Chondrocyte (in vitro differentiated cells): ENCODE measurements at regions not wholly inside any gene's neighbourhood (a gene's known extent, or its start where the extent isn't known, plus 50 kb on each side); places are given as distances from the start of the nearest gene placed in this dataset.

Experiments used
- DNase-seq: peaks from one replicate; pipeline ENCODE4 v3.0.0; 2021; ENCODE audit warnings: mixed read lengths, low spot score
- H3K27ac Mint-ChIP-seq: one replicate; pipeline ENCODE4 v1.8.0; 2021; ENCODE audit warnings: mild to moderate bottlenecking, moderate library complexity, mixed read lengths; ENCODE audit not compliant: unreplicated experiment
- H3K27me3 Mint-ChIP-seq: 2 replicates; pipeline ENCODE4 v1.8.0; 2021; ENCODE audit warnings: low read depth, mixed read lengths
- H3K36me3 Mint-ChIP-seq: 2 replicates; pipeline ENCODE4 v1.8.0; 2021; ENCODE audit warnings: low read depth, mixed read lengths
- H3K4me1 Mint-ChIP-seq: 2 replicates; pipeline ENCODE4 v1.8.0; 2021; ENCODE audit warnings: low read depth, mild to moderate bottlenecking, mixed read lengths
- H3K4me3 Mint-ChIP-seq: one replicate; pipeline ENCODE4 v1.8.0; 2021; ENCODE audit warnings: mild to moderate bottlenecking, moderate library complexity, mixed read lengths; ENCODE audit not compliant: unreplicated experiment
- H3K9me3 Mint-ChIP-seq: 2 replicates; pipeline ENCODE4 v1.8.0; 2021; ENCODE audit warnings: low read depth, mixed read lengths
- CTCF ChIP-seq: fragments of 200-600 bp; sonication (generic); IDR thresholded peaks from 2 replicates; pipeline ENCODE4 v1.5.0; 2021; ENCODE audit warnings: antibody characterized with exemption, mild to moderate bottlenecking, moderate library complexity

- Mint-ChIP-seq H3K4me1 (no peaks in the 10 kb centered on the region), H3K27ac (no peak overlapping the region), H3K27me3 (peaks cover 11% of the 10 kb centered on the region), H3K9me3 (peaks cover 18% of the 10 kb centered on the region), H3K4me3 (no peak overlapping the region), H3K36me3 (peaks cover 2% of the 10 kb centered on the region)
- no peak for DNase-seq
- TF ChIP-seq CTCF, result no peak
Observed at GRCh38 chr2:163011000-163011399, 172.4 kb upstream of the KCNH7 start.

- no peak overlapping the region for H3K4me3 Mint-ChIP-seq
- peaks cover 7% of the 10 kb centered on the region for H3K9me3 Mint-ChIP-seq
- peaks cover 11% of the 10 kb centered on the region for H3K27me3 Mint-ChIP-seq
- no peaks in the 10 kb centered on the region for H3K4me1 Mint-ChIP-seq
- no peak overlapping the region for H3K27ac Mint-ChIP-seq
- no peaks in the 10 kb centered on the region for H3K36me3 Mint-ChIP-seq
- no peak for TF ChIP-seq CTCF
- DNase-seq, result no peak
Observed at GRCh38 chr2:163008642-163009041, 170.1 kb upstream of the KCNH7 start.

- H3K4me3 Mint-ChIP-seq, result no peak overlapping the region
- no peak for DNase-seq
- no peaks in the 10 kb centered on the region for H3K4me1 Mint-ChIP-seq
- TF ChIP-seq CTCF, result no peak
- peaks cover 4% of the 10 kb centered on the region for H3K27me3 Mint-ChIP-seq
- H3K27ac Mint-ChIP-seq, result no peak overlapping the region
- H3K9me3 Mint-ChIP-seq, result no peaks in the 10 kb centered on the region
- H3K36me3 Mint-ChIP-seq, result no peaks in the 10 kb centered on the region
Observed at GRCh38 chr2:162994718-162995117, 156.2 kb upstream of the KCNH7 start.

- Mint-ChIP-seq H3K27me3 (peaks cover 5% of the 10 kb centered on the region), H3K36me3 (no peaks in the 10 kb centered on the region), H3K27ac (no peak overlapping the region), H3K4me1 (no peaks in the 10 kb centered on the region), H3K9me3 (no peaks in the 10 kb centered on the region), H3K4me3 (no peak overlapping the region)
- TF ChIP-seq CTCF, result no peak
- no peak for DNase-seq
Observed at GRCh38 chr2:162992828-162993227, 154.3 kb upstream of the KCNH7 start.

GRCh38 chr2:162989507-162989906, 150.9 kb upstream of the KCNH7 start:
- no peak for DNase-seq
- no peak for TF ChIP-seq CTCF
- no peak overlapping the region for H3K27ac Mint-ChIP-seq
- peaks cover 5% of the 10 kb centered on the region for H3K27me3 Mint-ChIP-seq
- H3K36me3 Mint-ChIP-seq, result no peaks in the 10 kb centered on the region
- H3K9me3 Mint-ChIP-seq, result no peaks in the 10 kb centered on the region
- no peaks in the 10 kb centered on the region for H3K4me1 Mint-ChIP-seq
- no peak overlapping the region for H3K4me3 Mint-ChIP-seq
